Hypothalamus (tissue), 51 donors: ENCODE measurements at regions not wholly inside any gene's neighbourhood (a gene's known extent, or its start where the extent isn't known, plus 50 kb on each side); places are given as distances from the start of the nearest gene placed in this dataset.

Experiments used
- DNase-seq, 51 donors: peaks; one replicate each; lab custom pipeline; 2025; lab: John Stamatoyannopoulos, UW

DNA sequence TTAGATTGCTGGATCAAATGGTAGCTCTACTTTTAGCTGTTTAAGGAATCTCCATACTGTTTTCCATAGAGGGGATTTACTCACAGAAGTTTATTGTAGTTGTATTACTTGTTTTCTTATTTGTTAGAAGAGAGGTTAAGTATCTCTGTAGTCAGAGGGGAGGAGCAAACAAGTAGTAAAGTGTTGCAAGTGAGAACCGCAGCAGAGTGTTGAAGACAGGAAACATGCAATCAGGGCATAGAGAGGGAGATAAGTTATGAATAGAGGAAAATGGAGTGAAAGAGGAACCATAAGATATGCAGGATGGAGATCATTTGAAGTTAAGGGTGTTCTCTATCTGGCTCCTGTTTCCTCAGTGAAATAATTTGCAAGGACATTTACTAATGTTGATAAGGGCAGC lies 331.4 kb upstream of the TMEM229A start:
- DNase-seq, result no peak

DNA sequence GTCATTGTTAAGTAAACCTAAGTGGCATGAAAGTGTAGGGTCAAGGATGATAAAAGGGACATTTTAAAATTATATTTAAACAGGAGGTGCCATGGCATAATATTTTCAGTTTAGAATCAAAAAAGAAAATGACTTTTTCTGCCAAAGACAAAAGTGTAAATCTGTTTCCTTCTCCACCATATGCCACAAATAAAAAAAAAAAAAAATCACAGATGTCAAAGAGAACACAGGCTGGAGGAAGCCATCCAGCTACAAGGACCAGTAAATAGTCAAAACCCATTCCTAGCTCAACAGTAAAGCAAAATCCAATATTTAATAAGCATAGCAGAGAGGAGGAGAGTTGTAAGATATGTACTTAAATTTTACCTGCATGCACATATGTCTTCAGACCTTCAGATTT lies 321.3 kb upstream of the TMEM229A start:
- DNase-seq, result no peak

DNA sequence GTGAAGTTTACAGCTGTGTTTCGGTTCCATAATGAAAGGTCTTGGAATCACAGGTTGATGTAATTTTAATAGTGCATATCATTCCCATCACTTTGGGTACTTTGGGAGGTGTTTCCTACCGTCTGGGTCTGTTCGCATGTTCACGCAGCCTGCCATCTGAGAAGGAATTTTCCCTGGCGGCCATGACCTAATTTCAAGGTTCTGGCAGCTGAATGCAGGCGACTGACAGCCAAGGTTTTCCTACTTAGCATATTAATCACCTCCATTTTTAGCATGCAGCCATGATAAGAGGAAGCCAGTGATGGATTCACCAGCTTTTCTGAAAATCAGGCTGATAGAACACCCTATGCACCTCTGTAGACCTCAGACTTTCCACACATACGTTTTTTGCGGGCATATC lies 319.1 kb upstream of the TMEM229A start:
- DNase-seq, result peak in 13 of 51 donors; percentile 1 to 25 (median 4)

- no peak for DNase-seq
These were observed 316.6 kb upstream of the TMEM229A start for GRCh38 chr7:124349443-124349842.

DNA sequence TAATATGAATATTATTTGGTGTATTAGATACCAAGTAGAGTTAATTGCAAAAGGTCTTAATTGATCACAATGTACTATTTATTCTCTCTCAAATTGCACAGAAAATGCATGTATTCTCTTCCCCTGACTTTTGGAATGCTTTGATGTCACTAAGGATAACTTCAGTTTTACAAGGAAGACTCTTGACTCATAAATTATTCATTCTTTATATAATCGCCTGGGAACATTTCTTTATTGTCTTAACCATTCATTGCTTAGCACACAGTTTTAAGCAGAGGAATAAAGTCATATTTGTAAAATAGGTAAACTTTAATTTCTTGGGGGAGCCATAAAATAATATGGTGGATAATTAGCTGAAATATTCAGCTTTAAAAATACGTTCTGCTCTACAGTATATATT lies 306.0 kb upstream of the TMEM229A start:
- DNase-seq, result no peak

GRCh38 chr7:124330731-124331407 lies 298.0 kb upstream of the TMEM229A start:
- no peak for DNase-seq

DNA sequence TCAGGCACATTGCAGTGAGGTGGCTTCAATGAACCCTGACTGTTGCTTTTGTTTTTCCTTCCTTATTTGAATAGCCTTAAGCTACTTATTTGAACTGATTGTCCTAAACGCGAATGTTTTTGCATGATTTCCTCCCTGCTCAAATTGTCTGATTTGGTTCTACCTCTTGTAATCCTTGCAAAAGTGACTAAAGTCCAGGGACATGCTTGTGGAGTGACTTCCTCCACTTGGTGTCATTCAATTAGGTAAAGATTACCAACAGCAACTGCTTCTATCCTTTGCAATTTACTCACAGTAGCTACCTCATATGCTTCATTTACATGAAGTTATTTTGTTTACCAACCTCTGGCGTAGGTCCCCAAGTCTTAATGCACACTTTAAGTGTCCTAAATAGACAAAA lies 295.9 kb upstream of the TMEM229A start:
- no peak for DNase-seq

DNA sequence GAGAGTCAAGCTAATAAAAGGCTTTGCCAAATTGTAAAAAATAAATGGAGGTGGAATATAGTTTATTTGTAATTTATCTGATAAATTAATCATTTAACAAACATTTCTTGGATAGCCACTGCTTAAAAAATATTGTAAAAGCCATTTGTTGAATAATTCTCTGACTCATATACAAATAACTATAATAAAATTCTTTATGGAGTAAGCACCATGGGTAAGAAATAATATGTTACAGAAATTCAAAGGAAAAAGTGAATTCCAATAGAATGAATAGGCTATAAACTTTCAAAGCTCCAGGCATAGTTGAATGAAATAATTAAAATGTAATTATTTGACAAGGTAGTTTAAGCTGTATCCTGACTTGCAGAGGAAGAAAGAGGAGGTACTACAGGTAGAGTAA lies 291.4 kb upstream of the TMEM229A start:
- no peak for DNase-seq

DNA sequence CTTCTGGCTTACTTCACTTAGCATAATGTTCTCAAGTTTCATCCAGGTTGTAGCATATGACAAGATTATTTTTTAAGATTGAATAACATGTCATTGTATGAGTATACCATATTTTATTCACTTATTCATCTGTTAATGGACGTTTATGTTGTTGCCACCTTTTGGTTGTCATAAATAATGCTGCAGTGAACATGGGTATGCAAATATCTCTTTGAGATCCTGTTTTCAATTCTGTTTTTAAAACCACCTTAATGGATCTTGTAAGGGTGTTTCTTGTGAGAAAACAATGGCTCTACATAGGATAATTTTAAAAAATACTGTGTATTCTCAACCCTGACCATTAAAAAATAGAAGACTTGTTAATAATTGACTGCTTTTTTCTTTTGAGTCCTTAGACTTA lies 290.7 kb upstream of the TMEM229A start:
- DNase-seq, result no peak

GRCh38 chr7:124322561-124322960 lies 289.7 kb upstream of the TMEM229A start:
- no peak for DNase-seq

- DNase-seq, result no peak
These were observed 286.0 kb upstream of the TMEM229A start for GRCh38 chr7:124318721-124319450.

DNA sequence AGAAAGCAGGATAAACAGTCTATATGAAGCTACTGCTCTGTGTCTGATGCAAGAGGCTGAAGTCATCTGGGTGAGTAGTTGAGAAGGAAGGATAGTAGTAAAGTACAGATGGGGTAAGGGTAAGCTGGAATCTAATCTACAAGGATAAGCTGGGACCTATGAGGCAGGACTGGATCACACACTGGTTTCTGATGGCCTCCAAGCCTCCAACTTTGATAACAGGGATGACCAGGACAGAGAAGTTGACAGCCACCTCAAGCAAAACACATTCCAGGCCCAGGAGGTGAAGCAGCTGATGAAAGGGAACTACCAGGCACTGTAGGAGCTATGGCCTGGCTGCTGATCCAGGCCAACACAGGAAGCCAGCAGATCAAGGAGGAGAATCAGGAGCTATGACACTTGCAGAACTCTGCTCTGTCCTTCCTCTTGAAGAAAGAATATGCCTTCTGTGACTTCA lies 278.1 kb upstream of the TMEM229A start:
- DNase-seq, result no peak

- no peak for DNase-seq
These were observed 275.5 kb upstream of the TMEM229A start for GRCh38 chr7:124308384-124308783.

DNA sequence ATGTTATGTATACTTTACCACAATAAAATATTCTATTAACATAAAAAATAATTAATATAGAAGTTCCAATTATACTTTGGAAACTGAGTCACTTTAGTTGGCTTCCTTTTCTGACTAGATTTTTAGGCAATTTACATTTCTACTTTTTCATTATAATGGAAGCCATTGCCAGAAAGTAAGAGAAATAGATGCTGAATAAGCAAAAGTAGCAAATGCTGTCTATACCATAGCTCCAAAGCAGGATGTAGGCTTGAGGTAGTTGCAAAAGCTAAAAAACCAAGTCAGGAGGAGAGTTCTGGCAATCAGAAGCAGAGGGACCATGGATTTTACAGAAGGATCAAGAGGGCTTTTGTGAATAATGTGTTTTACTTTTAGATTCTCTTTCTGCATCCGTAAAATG lies 262.4 kb upstream of the TMEM229A start:
- no peak for DNase-seq

DNA sequence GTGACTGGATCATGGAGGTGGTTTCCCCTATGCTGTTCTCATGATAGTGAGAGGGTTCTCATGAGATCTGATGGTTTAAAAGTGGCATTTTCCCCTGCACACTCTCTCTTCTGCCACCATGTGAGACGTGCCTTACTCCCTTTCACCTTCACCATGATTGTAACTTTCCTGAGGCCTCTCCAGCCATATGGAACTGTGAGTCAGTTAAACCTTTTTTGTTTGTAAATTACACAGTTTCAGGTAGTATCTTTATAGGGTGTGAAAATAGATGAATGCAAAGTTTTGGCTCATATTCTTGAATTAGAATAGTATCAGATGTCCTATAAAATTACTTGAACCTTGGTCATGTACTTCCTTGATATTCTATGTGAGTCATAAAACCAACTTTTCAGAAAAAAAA lies 252.1 kb upstream of the TMEM229A start:
- DNase-seq, result no peak

DNA sequence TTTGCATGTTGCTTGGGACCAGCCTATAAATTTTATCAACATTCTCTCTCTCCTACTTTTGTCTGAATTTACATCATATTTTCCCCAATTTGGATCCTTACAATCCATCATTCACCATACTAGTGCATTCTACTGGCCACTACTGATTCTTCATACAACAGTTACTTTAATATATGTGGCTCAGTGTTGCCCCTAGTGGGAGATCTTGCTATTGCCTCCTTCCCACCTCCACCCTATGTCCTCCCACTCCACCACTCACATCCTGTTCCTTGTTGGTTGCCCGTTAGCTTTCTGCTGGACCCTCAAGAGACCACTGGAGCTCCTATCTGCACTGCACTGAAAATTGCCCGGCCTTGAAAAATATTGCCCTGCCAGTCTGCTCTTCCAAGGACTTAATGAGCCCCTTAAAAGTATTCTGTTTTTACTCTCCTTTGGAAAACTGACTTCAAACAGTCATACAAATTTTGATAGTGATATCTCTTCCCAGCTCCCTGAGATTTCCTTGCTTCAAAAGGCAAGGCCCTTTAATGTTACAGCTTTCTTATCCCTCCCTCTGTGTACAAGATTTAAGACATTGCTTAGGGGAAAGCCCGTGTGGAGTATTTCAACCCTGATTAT lies 243.2 kb upstream of the TMEM229A start:
- DNase-seq, result no peak

DNA sequence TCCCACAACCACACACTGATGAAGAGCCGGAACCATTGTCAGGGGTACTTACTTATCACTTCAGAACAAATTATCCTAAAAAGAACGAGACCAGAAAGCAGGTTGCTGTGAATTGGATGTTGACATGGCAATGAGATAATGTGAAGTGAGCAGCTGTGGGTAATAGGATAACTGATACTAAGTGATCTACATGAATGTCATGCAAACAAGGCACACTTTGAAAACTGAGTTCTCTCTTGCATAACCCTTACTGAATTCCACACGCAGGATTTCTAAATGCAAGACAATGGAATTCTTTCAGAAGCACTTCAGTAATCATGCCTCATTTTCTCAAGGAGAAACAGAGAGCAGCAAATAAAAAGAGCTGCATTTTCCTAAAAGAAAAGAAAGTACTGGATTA lies 242.5 kb upstream of the TMEM229A start:
- no peak for DNase-seq

DNA sequence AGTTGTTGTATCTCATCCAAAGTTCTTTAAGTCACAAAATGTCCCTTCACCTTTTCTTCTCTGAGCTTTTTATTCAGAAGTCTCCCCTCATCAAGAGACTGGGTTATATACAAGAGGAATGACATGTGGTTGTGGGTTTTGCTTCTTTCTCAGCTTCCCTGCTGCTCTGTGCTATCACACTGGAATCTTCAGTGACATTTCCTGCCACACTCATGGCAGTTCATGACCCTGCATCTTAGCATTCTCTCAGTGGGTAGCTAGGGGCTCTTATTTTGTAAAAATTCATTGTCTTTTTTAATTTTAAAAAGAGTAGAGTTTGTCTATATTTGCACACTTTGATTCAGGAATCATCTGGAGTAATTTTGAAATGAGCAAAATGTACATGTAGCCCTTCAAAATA lies 236.9 kb upstream of the TMEM229A start:
- no peak for DNase-seq

DNA sequence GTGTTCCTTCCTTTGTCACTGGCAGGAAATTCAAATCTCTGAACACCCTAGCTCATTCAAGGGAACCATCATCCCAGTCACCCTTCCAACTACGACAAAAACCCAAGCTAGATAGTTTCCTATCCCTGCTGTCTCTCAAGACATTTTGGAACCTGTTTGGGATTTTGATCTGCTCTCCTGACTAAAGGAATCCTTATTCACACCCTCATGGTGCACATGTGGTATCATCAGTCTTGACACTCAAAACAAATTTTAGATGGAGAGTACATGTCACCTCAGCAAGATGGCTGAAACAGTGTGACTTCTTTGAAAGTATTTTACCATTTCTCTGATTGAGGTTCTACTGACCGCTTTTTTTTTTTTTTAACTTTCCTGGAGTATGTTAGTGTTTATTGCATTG lies 234.3 kb upstream of the TMEM229A start:
- DNase-seq, result no peak

DNA sequence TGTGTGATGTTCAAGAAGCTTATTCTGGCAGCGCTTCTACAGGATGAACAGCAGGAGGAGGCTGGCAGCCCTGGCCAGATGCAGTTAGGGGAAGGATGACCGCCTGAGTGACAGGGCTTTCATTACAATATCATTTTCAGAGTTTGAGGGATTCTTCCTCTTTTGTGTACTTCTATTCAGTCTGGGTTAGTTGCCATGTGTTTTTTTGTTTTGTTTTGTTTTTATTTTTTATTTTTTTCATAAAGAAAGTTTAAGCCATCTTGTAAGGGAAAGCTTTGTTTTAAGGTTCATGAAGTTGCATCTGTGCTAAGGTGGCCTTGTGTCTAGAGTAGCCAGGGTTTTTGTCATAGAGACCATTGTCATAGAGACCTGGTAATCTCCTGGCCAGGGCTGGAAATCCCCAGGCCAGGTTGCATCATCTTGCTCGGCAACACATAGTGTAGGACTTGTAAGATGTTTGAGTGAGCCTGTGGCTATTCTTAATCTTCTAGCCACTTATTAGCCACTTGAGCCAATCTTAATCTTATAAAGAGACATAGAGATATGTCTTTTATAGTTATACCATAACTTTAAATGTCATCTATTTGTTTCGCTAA lies 230.5 kb upstream of the TMEM229A start:
- DNase-seq, result no peak

DNA sequence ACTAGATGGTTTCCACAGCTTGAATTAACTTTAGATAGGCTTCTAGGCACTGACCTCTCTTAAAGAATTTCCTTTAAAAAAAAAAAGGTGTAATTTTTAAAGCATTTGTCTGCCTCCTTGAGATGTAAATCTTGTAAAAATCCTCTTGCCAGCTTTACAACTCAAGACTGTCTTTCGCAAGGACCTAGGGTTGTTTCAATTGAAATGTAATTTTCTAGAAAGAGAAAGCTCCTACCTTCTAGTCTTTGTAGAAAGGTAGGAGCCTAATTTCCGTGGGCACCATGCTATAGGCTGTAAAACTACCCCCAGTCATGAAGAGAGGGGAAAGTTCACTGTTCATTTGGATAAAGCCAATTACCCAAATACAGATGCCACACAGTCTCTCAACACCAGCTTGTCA lies 228.8 kb upstream of the TMEM229A start:
- no peak for DNase-seq
